ENCODE measurements at regions not wholly inside any gene's neighbourhood (a gene's known extent, or its start where the extent isn't known, plus 50 kb on each side); places are given as distances from the start of the nearest gene placed in this dataset.

- H3K27me3 ChIP-seq (ENCODE audit: control insufficient read depth in 2 of 2, insufficient read depth in 2 of 2, low read length in 2 of 2) = no peaks in the 10 kb centered on the region
- H3K4me2 ChIP-seq (replicated peaks; ENCODE audit: extremely low read depth, low read length, poor library complexity, severe bottlenecking) = no peak overlapping the region
- H3K4me3 ChIP-seq (replicated peaks in 1 of 3; ENCODE audit: low read depth in 2 of 3, low read length in 3 of 3) = no peak overlapping the region
- Mint-ChIP-seq H3K27me3 (ENCODE audit: low read depth in 3 of 3) (no peaks in the 10 kb centered on the region), H3K27ac (no peak overlapping the region), H3K4me1 (no peaks in the 10 kb centered on the region), H3K4me3 (no peak overlapping the region), H3K9me3 (peaks cover 14 to 29% (median 22%) of the 10 kb centered on the region in 7 donors), H3K36me3 (no peaks in the 10 kb centered on the region)
- no peak for TF ChIP-seq CTCF (IDR thresholded peaks at IDR 0.05)
- WGBS (ENCODE audit: insufficient coverage) = 82% methylated on average over 1 of the region's 2 CpGs
- no peaks in the 10 kb centered on the region for H4K20me1 ChIP-seq (ENCODE audit: insufficient read depth, low read length)
- intact Hi-C loops (cut with micrococcal nuclease) = no loop called here
- H3K36me3 ChIP-seq (replicated peaks in 1 of 2; ENCODE audit: control insufficient read depth in 1 of 2, insufficient read depth in 2 of 2, low read length in 2 of 2) = no peaks in the 10 kb centered on the region
- H2AFZ ChIP-seq (ENCODE audit: insufficient read depth, low read depth, low read length, poor library complexity, severe bottlenecking) = no peak overlapping the region
- H3K9ac ChIP-seq (ENCODE audit: insufficient read depth, low read length, poor library complexity, severe bottlenecking) = no peak overlapping the region
- no peak overlapping the region for H3K27ac ChIP-seq (ENCODE audit: low read depth in 1 of 2, low read length in 2 of 2)
- no peaks in the 10 kb centered on the region for H3K79me2 ChIP-seq (ENCODE audit: insufficient read depth, low read length)
- no peaks in the 10 kb centered on the region for H3K4me1 ChIP-seq (ENCODE audit: control insufficient read depth in 1 of 2, insufficient read depth in 2 of 2, low read length in 2 of 2)
- no peak for DNase-seq
- peaks cover 16 to 44% of the 10 kb centered on the region in 2 donors for H3K9me3 ChIP-seq (replicated peaks in 1 of 2; ENCODE audit: control insufficient read depth in 1 of 2, insufficient read depth in 1 of 2, low read length in 2 of 2)
These were observed 534.2 kb upstream of the MIS18BP1 start for GRCh38 chr14:45787167-45787566.

GRCh38 chr14:45786266-45786665, 533.3 kb upstream of the MIS18BP1 start:
- Mint-ChIP-seq H3K4me1 (no peaks in the 10 kb centered on the region), H3K27ac (no peak overlapping the region), H3K27me3 (ENCODE audit: low read depth in 3 of 3) (no peaks in the 10 kb centered on the region), H3K9me3 (peaks cover 14 to 31% (median 22%) of the 10 kb centered on the region in 7 donors), H3K36me3 (no peaks in the 10 kb centered on the region), H3K4me3 (no peak overlapping the region)
- Histone ChIP-seq H3K27ac (ENCODE audit: low read depth in 1 of 2, low read length in 2 of 2) (no peak overlapping the region), H3K4me2 (replicated peaks; ENCODE audit: extremely low read depth, low read length, poor library complexity, severe bottlenecking) (no peak overlapping the region), H3K4me3 (replicated peaks in 1 of 3; ENCODE audit: low read depth in 2 of 3, low read length in 3 of 3) (no peak overlapping the region), H3K9ac (ENCODE audit: insufficient read depth, low read length, poor library complexity, severe bottlenecking) (no peak overlapping the region), H3K36me3 (replicated peaks in 1 of 2; ENCODE audit: control insufficient read depth in 1 of 2, insufficient read depth in 2 of 2, low read length in 2 of 2) (no peaks in the 10 kb centered on the region), H3K4me1 (ENCODE audit: control insufficient read depth in 1 of 2, insufficient read depth in 2 of 2, low read length in 2 of 2) (no peaks in the 10 kb centered on the region), H3K79me2 (ENCODE audit: insufficient read depth, low read length) (no peaks in the 10 kb centered on the region), H2AFZ (ENCODE audit: insufficient read depth, low read depth, low read length, poor library complexity, severe bottlenecking) (no peak overlapping the region), H4K20me1 (ENCODE audit: insufficient read depth, low read length) (no peaks in the 10 kb centered on the region), H3K9me3 (replicated peaks in 1 of 2; ENCODE audit: control insufficient read depth in 1 of 2, insufficient read depth in 1 of 2, low read length in 2 of 2) (peaks cover 16 to 44% of the 10 kb centered on the region in 2 donors), H3K27me3 (ENCODE audit: control insufficient read depth in 2 of 2, insufficient read depth in 2 of 2, low read length in 2 of 2) (no peaks in the 10 kb centered on the region)
- DNase-seq = no peak
- no CpG with 5 or more reads among the region's 1 CpG for WGBS (ENCODE audit: insufficient coverage)
- intact Hi-C loops (cut with micrococcal nuclease) = no loop called here
- TF ChIP-seq CTCF (IDR thresholded peaks at IDR 0.05) = no peak

All from CD14-positive monocyte (primary cell).